ENCODE measurements at regions not wholly inside any gene's neighbourhood (a gene's known extent, or its start where the extent isn't known, plus 50 kb on each side); places are given as distances from the start of the nearest gene placed in this dataset.

DNA sequence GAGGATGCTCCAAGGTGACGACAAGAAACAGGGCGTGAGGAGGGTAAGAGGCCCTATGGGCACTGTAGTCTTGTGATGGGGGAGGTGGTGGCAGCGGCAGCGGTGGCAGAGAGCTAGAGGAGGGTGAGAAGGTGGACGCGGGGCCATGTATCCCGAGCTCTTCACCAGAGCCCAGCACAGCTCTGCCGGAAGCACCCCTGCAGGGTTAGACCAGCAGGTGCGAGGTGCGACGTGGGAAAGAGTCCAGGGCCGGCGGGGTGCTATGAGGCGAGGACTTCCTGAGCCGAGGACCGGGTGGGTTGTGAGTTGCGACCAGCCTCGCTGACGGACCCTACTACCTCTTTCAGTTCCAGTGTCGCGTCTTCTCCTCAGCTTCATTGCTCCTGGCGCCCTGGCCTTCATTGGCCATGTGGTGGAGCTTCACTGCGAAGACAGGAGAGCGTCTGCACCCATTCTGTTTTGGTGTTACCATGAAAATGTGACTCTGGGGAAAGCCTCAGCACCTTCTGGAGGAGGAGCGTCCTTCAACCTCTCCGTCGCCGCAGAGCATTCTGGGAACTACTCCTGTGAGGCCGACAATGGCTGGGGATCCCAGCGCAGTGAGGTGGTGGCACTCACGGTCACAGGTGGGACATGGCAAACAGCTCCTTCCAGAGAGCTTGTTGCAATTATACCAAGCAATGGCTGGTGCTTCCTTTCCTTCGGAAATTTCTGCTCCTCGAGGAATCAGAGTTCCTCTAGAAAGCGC, 67.9 kb upstream of the KIRREL1 start:
- no peak for TF ChIP-seq POLR2AphosphoS5 (IDR thresholded peaks at IDR 0.05; ENCODE audit: low read depth, low read length)
- TF ChIP-seq, protein P1, sequence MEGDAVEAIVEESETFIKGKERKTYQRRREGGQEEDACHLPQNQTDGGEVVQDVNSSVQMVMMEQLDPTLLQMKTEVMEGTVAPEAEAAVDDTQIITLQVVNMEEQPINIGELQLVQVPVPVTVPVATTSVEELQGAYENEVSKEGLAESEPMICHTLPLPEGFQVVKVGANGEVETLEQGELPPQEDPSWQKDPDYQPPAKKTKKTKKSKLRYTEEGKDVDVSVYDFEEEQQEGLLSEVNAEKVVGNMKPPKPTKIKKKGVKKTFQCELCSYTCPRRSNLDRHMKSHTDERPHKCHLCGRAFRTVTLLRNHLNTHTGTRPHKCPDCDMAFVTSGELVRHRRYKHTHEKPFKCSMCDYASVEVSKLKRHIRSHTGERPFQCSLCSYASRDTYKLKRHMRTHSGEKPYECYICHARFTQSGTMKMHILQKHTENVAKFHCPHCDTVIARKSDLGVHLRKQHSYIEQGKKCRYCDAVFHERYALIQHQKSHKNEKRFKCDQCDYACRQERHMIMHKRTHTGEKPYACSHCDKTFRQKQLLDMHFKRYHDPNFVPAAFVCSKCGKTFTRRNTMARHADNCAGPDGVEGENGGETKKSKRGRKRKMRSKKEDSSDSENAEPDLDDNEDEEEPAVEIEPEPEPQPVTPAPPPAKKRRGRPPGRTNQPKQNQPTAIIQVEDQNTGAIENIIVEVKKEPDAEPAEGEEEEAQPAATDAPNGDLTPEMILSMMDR (IDR thresholded peaks at IDR 0.05) = no peak
- TF ChIP-seq SIN3A (IDR thresholded peaks at IDR 0.05; ENCODE audit: borderline replicate concordance, insufficient read depth, low read depth, low read length) = no peak
- TF ChIP-seq TCF7L2 (IDR thresholded peaks at IDR 0.05; ENCODE audit: low read depth, low read length) = no peak
- TF ChIP-seq, protein P2, sequence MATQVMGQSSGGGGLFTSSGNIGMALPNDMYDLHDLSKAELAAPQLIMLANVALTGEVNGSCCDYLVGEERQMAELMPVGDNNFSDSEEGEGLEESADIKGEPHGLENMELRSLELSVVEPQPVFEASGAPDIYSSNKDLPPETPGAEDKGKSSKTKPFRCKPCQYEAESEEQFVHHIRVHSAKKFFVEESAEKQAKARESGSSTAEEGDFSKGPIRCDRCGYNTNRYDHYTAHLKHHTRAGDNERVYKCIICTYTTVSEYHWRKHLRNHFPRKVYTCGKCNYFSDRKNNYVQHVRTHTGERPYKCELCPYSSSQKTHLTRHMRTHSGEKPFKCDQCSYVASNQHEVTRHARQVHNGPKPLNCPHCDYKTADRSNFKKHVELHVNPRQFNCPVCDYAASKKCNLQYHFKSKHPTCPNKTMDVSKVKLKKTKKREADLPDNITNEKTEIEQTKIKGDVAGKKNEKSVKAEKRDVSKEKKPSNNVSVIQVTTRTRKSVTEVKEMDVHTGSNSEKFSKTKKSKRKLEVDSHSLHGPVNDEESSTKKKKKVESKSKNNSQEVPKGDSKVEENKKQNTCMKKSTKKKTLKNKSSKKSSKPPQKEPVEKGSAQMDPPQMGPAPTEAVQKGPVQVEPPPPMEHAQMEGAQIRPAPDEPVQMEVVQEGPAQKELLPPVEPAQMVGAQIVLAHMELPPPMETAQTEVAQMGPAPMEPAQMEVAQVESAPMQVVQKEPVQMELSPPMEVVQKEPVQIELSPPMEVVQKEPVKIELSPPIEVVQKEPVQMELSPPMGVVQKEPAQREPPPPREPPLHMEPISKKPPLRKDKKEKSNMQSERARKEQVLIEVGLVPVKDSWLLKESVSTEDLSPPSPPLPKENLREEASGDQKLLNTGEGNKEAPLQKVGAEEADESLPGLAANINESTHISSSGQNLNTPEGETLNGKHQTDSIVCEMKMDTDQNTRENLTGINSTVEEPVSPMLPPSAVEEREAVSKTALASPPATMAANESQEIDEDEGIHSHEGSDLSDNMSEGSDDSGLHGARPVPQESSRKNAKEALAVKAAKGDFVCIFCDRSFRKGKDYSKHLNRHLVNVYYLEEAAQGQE (IDR thresholded peaks at IDR 0.05; ENCODE audit: insufficient read depth in 1 of 2, low read depth in 2 of 2, low read length in 1 of 2) = no peak
